ENCODE measurements at regions not wholly inside any gene's neighbourhood (a gene's known extent, or its start where the extent isn't known, plus 50 kb on each side); places are given as distances from the start of the nearest gene placed in this dataset.

DNA sequence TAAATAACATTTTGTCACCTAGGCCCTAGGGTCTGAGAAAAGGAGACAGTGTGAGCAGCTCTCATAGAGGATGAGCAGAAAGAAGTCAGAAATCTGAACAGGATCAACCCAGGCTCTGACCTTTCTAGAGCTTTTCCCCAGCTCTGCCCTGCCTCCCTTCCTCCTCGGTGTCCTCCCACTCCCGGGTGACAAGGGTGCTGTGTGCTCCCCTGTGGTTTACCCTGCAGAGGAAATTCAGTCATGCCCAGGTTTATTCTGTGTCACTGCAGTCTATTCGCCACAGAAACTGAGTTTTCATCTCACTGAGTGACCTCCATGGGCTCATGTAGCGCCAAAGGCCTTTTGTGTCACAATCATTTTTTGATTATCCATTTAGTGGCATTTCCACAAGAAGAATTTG, 76.6 kb downstream of the IL12A start:
- Histone ChIP-seq H3K27me3 (ENCODE audit: control insufficient read depth, insufficient read depth, low read length) (no peaks in the 10 kb centered on the region), H3K4me3 (ENCODE audit: low read depth, low read length) (no peak overlapping the region), H3K9me3 (ENCODE audit: control insufficient read depth, insufficient read depth, low read length) (no peaks in the 10 kb centered on the region), H3K9ac (ENCODE audit: low read depth, low read length) (no peak overlapping the region), H3K36me3 (ENCODE audit: control insufficient read depth, insufficient read depth, low read length) (no peaks in the 10 kb centered on the region), H3K27ac (ENCODE audit: low read depth, low read length) (no peak overlapping the region), H3K4me1 (ENCODE audit: control insufficient read depth, insufficient read depth, low read length) (no peaks in the 10 kb centered on the region)

DNA sequence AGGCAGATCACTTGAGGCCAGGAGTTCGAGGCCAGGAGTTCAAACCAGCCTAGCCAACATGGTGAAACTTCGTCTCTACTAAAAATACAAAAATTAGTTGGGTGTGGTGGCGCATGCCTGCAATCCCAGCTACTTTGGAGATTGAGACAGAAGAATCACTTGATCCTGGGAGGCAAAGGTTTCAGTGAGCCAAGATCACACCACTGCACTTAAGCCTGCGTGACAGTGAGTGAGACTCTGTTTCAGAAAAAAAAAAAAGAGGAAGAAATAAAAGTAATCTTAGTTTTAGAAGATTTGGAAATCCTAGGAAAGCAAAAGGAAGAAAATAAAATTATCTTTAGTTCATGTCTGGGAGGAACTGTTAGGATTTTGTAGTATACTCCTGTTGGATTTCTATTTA, 77.2 kb downstream of the IL12A start:
- no peaks in the 10 kb centered on the region for H3K36me3 ChIP-seq (ENCODE audit: control insufficient read depth, insufficient read depth, low read length)
- no peak overlapping the region for H3K27ac ChIP-seq (ENCODE audit: low read depth, low read length)
- no peak overlapping the region for H3K9ac ChIP-seq (ENCODE audit: low read depth, low read length)
- no peaks in the 10 kb centered on the region for H3K9me3 ChIP-seq (ENCODE audit: control insufficient read depth, insufficient read depth, low read length)
- H3K4me3 ChIP-seq (ENCODE audit: low read depth, low read length), result no peak overlapping the region
- no peaks in the 10 kb centered on the region for H3K27me3 ChIP-seq (ENCODE audit: control insufficient read depth, insufficient read depth, low read length)
- no peaks in the 10 kb centered on the region for H3K4me1 ChIP-seq (ENCODE audit: control insufficient read depth, insufficient read depth, low read length)

DNA sequence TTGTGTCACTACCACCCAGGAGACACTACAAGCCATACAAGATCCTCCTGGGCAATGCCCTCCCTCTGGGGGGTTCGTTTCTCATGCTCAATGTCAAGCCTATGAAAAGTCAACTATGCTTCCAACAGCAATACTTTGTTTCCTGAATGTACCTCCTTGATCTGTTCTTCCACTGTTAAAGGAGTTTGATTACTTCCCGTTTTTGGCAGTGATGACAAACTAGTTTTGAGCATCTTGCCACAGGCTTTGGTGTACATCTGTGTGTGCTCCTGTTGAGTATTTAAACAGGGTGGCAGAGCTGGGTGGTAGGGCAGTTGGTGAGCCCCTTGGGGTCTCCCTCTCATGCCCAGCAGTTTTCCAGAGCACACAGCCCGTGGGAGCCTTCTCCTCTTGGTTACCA, 81.4 kb downstream of the IL12A start:
- H3K4me1 ChIP-seq (ENCODE audit: control insufficient read depth, insufficient read depth, low read length), result no peaks in the 10 kb centered on the region
- H3K9me3 ChIP-seq (ENCODE audit: control insufficient read depth, insufficient read depth, low read length), result no peaks in the 10 kb centered on the region
- no peak overlapping the region for H3K4me3 ChIP-seq (ENCODE audit: low read depth, low read length)
- no peak overlapping the region for H3K9ac ChIP-seq (ENCODE audit: low read depth, low read length)
- no peaks in the 10 kb centered on the region for H3K36me3 ChIP-seq (ENCODE audit: control insufficient read depth, insufficient read depth, low read length)
- H3K27me3 ChIP-seq (ENCODE audit: control insufficient read depth, insufficient read depth, low read length), result no peaks in the 10 kb centered on the region
- H3K27ac ChIP-seq (ENCODE audit: low read depth, low read length), result no peak overlapping the region

DNA sequence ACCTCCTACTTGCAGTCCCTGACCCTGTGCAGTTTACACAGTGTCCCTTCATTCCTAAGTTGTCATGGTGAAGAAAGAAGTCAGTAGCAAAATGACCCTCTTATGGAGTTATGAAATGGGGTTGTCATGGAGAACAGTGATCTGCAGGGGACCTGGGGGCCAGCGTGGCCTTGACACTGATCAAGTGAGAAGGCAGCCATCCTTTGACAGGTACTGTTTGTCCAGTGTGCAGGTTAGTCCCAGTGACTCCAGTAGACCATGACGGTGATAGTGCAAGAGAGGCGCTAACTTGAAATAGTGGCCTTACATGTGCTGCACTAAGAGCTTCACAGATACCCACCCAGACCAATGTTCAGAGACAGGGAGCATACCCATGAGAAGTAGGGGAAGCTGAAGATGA, 87.9 kb downstream of the IL12A start:
- Histone ChIP-seq H3K4me3 (ENCODE audit: low read depth, low read length) (no peak overlapping the region), H3K36me3 (ENCODE audit: control insufficient read depth, insufficient read depth, low read length) (no peaks in the 10 kb centered on the region), H3K4me1 (ENCODE audit: control insufficient read depth, insufficient read depth, low read length) (no peaks in the 10 kb centered on the region), H3K27ac (ENCODE audit: low read depth, low read length) (no peak overlapping the region), H3K27me3 (ENCODE audit: control insufficient read depth, insufficient read depth, low read length) (no peaks in the 10 kb centered on the region), H3K9me3 (ENCODE audit: control insufficient read depth, insufficient read depth, low read length) (no peaks in the 10 kb centered on the region), H3K9ac (ENCODE audit: low read depth, low read length) (no peak overlapping the region)

DNA sequence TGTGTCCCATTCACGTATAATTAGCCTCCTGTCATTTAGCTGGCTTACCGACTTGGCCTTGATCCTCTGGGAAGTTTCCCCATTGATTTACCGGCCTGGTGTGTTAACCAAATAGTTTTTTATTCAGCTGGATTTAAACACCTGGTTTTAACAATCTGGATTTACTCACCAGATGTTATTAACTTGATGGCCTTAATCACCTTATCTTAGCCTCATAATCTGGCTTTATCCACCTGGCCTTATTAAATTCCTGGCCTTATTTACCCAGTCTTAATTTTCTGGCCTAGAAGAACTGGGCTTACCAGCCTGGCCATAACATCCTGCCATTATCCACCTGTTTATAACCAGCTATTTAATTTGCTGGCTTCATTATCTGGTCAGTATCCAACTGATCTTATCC, 89.9 kb downstream of the IL12A start:
- no peak overlapping the region for H3K9ac ChIP-seq (ENCODE audit: low read depth, low read length)
- H3K27me3 ChIP-seq (ENCODE audit: control insufficient read depth, insufficient read depth, low read length), result no peaks in the 10 kb centered on the region
- H3K9me3 ChIP-seq (ENCODE audit: control insufficient read depth, insufficient read depth, low read length), result no peaks in the 10 kb centered on the region
- H3K27ac ChIP-seq (ENCODE audit: low read depth, low read length), result no peak overlapping the region
- no peaks in the 10 kb centered on the region for H3K36me3 ChIP-seq (ENCODE audit: control insufficient read depth, insufficient read depth, low read length)
- no peaks in the 10 kb centered on the region for H3K4me1 ChIP-seq (ENCODE audit: control insufficient read depth, insufficient read depth, low read length)
- H3K4me3 ChIP-seq (ENCODE audit: low read depth, low read length), result no peak overlapping the region

DNA sequence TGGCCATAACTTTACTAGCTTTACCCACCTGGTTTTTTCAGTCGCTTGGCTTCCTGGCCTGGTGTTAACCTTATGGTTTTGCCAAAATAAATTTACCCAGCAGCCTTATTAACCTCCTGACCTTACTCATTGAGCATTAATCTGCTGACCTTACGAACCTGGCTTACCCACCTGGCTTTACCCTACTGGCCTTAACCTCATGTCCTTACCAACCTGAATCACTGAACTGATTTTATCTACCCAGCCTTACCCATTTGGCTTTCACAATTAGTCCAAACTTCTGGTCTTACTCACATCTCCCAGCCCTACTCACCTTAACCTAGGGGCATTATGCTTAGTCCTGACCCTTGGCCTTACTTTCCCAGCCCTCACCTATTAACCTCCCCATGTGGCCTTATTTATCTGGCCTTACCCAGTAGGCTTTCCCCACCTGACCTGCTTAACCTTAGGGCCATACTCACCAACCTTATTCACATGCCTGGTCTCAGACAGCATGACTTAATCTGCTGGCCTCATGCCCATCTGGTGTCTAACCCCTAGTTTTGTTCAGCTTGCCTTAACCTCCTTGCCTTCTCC, 93.4 kb downstream of the IL12A start:
- Histone ChIP-seq H3K4me3 (ENCODE audit: low read depth, low read length) (no peak overlapping the region), H3K4me1 (ENCODE audit: control insufficient read depth, insufficient read depth, low read length) (no peaks in the 10 kb centered on the region), H3K9ac (ENCODE audit: low read depth, low read length) (no peak overlapping the region), H3K9me3 (ENCODE audit: control insufficient read depth, insufficient read depth, low read length) (no peaks in the 10 kb centered on the region), H3K27me3 (ENCODE audit: control insufficient read depth, insufficient read depth, low read length) (no peaks in the 10 kb centered on the region), H3K36me3 (ENCODE audit: control insufficient read depth, insufficient read depth, low read length) (no peaks in the 10 kb centered on the region), H3K27ac (ENCODE audit: low read depth, low read length) (no peak overlapping the region)

DNA sequence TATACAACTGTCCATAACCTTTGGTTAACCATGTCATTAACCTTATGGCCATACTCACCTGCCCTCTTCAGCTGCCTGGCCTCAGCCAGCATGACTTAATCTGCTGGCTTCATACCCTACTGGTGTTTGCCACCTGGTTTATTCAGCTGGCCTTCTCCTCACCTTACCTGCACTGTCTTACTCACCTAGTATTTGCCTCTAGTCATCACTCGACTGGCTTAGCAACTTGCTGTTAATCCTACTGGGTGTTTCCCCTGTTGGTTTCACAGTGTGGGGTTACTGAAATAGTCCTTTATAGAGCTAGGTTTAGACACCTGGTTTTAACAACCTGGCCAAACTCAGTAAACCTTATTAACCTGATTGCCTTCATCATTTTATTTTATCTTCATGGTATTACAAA, 96.4 kb downstream of the IL12A start:
- Histone ChIP-seq H3K27me3 (ENCODE audit: control insufficient read depth, insufficient read depth, low read length) (no peaks in the 10 kb centered on the region), H3K4me3 (ENCODE audit: low read depth, low read length) (no peak overlapping the region), H3K4me1 (ENCODE audit: control insufficient read depth, insufficient read depth, low read length) (no peaks in the 10 kb centered on the region), H3K27ac (ENCODE audit: low read depth, low read length) (no peak overlapping the region), H3K36me3 (ENCODE audit: control insufficient read depth, insufficient read depth, low read length) (no peaks in the 10 kb centered on the region), H3K9ac (ENCODE audit: low read depth, low read length) (no peak overlapping the region), H3K9me3 (ENCODE audit: control insufficient read depth, insufficient read depth, low read length) (no peaks in the 10 kb centered on the region)

DNA sequence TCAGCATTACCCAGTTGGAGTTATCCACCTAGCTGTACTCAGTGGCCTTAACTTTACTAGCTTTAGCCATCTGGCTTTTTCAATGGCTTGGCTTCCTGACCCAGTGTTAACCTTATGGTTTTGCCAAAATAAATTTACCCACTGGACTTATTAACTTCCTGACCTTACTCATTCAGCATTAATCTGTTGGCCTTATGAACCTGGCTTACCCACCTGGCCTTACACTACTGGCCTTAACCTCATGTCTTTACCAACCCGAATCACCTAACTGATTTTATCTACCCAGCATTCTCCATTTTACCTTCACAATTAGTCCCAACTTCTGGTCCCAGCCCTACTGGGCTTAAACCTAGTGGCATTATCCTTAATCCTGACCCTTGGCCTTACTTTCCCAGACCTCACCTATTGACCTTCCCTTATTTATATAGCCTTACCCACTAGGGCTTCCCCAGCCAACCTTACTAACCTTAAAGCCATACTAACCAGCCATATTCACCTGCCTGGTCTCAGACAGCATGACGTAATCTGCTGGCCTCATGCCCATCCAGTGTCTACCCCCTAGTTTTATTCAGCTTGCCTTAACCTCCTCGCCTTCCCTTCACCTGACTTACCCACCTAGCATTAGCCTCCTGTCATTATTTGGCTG, 100.0 kb downstream of the IL12A start:
- Histone ChIP-seq H3K36me3 (ENCODE audit: control insufficient read depth, insufficient read depth, low read length) (no peaks in the 10 kb centered on the region), H3K4me1 (ENCODE audit: control insufficient read depth, insufficient read depth, low read length) (no peaks in the 10 kb centered on the region), H3K27ac (ENCODE audit: low read depth, low read length) (no peak overlapping the region), H3K27me3 (ENCODE audit: control insufficient read depth, insufficient read depth, low read length) (no peaks in the 10 kb centered on the region), H3K4me3 (ENCODE audit: low read depth, low read length) (no peak overlapping the region), H3K9me3 (ENCODE audit: control insufficient read depth, insufficient read depth, low read length) (no peaks in the 10 kb centered on the region), H3K9ac (ENCODE audit: low read depth, low read length) (no peak overlapping the region)

DNA sequence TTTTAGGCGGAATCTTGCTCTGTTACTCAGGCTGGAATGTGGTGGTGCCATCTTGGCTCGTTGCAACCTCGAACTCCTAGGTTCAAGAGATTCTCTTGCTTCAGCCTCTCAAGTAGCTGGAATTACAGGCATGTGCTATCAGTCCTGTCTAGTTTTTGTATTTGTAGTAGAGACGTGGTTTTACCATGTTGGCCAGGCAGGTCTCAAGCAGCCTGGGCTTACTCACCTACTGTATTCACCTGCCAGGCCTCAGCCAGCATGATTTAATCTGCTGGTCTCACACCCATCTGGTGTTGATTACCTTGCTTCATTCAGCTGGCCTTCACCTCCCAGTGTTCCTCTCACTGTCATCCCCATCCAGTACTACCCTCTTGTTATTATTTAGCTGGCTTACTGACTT, 102.0 kb downstream of the IL12A start:
- Histone ChIP-seq H3K27ac (ENCODE audit: low read depth, low read length) (no peak overlapping the region), H3K9ac (ENCODE audit: low read depth, low read length) (no peak overlapping the region), H3K4me3 (ENCODE audit: low read depth, low read length) (no peak overlapping the region), H3K36me3 (ENCODE audit: control insufficient read depth, insufficient read depth, low read length) (no peaks in the 10 kb centered on the region), H3K9me3 (ENCODE audit: control insufficient read depth, insufficient read depth, low read length) (no peaks in the 10 kb centered on the region), H3K27me3 (ENCODE audit: control insufficient read depth, insufficient read depth, low read length) (no peaks in the 10 kb centered on the region), H3K4me1 (ENCODE audit: control insufficient read depth, insufficient read depth, low read length) (no peaks in the 10 kb centered on the region)

DNA sequence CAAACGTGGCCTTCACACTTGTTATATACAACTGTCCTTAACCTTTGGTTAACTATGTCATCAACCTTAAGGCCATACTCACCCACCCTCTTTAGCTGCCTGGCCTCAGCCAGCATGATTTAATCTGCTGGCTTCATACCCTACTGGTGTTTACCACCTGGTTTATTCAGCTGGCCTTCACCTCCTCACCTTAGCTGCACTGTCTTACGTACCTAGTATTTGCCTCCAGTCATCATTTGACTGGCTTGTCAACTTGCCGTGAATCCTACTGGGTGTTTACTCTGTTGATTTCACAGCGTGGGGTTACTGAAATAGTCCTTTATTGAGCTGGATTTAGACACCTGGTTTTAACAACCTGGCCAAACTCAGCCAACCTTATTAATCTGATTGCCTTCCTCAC, 102.8 kb downstream of the IL12A start:
- Histone ChIP-seq H3K27ac (ENCODE audit: low read depth, low read length) (no peak overlapping the region), H3K9me3 (ENCODE audit: control insufficient read depth, insufficient read depth, low read length) (no peaks in the 10 kb centered on the region), H3K9ac (ENCODE audit: low read depth, low read length) (no peak overlapping the region), H3K36me3 (ENCODE audit: control insufficient read depth, insufficient read depth, low read length) (no peaks in the 10 kb centered on the region), H3K27me3 (ENCODE audit: control insufficient read depth, insufficient read depth, low read length) (no peaks in the 10 kb centered on the region), H3K4me3 (ENCODE audit: low read depth, low read length) (no peak overlapping the region), H3K4me1 (ENCODE audit: control insufficient read depth, insufficient read depth, low read length) (no peaks in the 10 kb centered on the region)

DNA sequence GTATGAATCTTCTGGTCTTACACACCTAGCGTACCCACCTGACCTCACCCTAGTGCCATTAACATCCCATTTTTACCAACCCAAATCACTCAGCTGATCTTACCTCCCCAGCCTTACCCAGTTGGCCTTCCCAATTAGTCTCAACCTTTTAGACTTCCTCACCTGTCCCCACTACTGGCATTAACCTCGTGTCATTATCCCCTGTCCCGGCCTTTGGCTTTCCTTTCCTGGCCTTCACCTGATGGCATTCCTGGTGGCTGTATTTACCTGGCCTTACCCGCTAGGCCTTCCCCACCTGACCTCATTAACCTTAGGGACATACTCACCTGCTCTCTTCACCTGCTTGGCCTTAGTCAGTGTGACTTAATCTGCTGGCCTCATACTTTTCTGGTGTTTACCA, 104.1 kb downstream of the IL12A start:
- no peaks in the 10 kb centered on the region for H3K27me3 ChIP-seq (ENCODE audit: control insufficient read depth, insufficient read depth, low read length)
- H3K27ac ChIP-seq (ENCODE audit: low read depth, low read length), result no peak overlapping the region
- H3K9ac ChIP-seq (ENCODE audit: low read depth, low read length), result no peak overlapping the region
- H3K36me3 ChIP-seq (ENCODE audit: control insufficient read depth, insufficient read depth, low read length), result no peaks in the 10 kb centered on the region
- no peaks in the 10 kb centered on the region for H3K4me1 ChIP-seq (ENCODE audit: control insufficient read depth, insufficient read depth, low read length)
- no peak overlapping the region for H3K4me3 ChIP-seq (ENCODE audit: low read depth, low read length)
- H3K9me3 ChIP-seq (ENCODE audit: control insufficient read depth, insufficient read depth, low read length), result no peaks in the 10 kb centered on the region
